HL-60 (cell line): ENCODE measurements at regions not wholly inside any gene's neighbourhood (a gene's known extent, or its start where the extent isn't known, plus 50 kb on each side); places are given as distances from the start of the nearest gene placed in this dataset.

Source experiments
- DNase-seq, 2 experiments: peaks; one replicate each; pipeline ENCODE4 v3.0.0-alpha.2; 2010 to 2020; ENCODE audit warnings: low read depth in 1 of 2, low spot score in 1 of 2
- H3K27ac ChIP-seq: fragments of 250-450 bp; sonication (Bioruptor Pico); replicated peaks from 2 replicates; pipeline ENCODE4 v1.5.1; 2020; ENCODE audit warnings: mild to moderate bottlenecking, moderate library complexity
- H3K27me3 ChIP-seq: fragments of 250-450 bp; sonication (Bioruptor Pico); 2 replicates; pipeline ENCODE4 v1.5.1; 2021; ENCODE audit warnings: mild to moderate bottlenecking, moderate library complexity; ENCODE audit not compliant: insufficient read depth, poor library complexity, severe bottlenecking
- H3K4me3 ChIP-seq: replicated peaks from 2 replicates; pipeline ENCODE4 v1.5.1; 2011; ENCODE audit warnings: mild to moderate bottlenecking, control low read depth, low read length; ENCODE audit not compliant: insufficient read depth
- GABPA ChIP-seq: IDR thresholded peaks from 2 replicates; pipeline ENCODE4 v1.6.1; 2012; ENCODE audit warnings: low read depth
- POLR2AphosphoS5 ChIP-seq: IDR thresholded peaks from 2 replicates; pipeline ENCODE4 v1.6.1; 2012; ENCODE audit warnings: low read depth
- SPI1 ChIP-seq: IDR thresholded peaks from 2 replicates; pipeline ENCODE4 v1.6.1; 2012; ENCODE audit warnings: low read depth, mild to moderate bottlenecking, borderline replicate concordance
- TF ChIP-seq, protein P1 (sequence below): IDR thresholded peaks from 2 replicates; pipeline ENCODE4 v1.6.1; 2012; ENCODE audit warnings: low read depth; ENCODE audit not compliant: insufficient replicate concordance
- TF ChIP-seq, protein P2 (sequence below): IDR thresholded peaks from one replicate; pipeline ENCODE4 v1.5.1; 2011; ENCODE audit warnings: low read length, control low read depth, inconsistent platforms; ENCODE audit not compliant: insufficient read depth

DNA sequence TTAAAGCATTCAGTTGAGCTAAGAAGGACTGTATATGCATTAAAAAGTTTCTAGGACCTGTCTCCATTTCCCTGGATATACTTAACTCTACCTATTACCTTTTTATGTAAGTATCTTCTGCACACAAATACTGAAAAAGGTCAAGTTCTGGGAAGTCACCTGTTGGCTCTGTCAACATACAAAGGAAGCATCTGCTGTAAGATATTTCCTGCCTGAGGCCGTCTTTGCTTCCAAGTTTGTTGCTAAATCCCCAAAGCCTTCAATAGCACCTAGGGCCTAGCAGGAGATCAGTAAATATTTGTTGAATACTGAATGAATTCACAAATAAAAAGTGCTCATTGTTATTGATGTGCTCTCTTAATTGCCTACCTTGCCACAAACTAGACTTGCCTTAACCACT, 188.4 kb downstream of the DUSP6 start:
- Histone ChIP-seq H3K27me3 (no peaks in the 10 kb centered on the region), H3K27ac (peak overlapping the region; percentile 54), H3K4me3 (no peak overlapping the region)
- DNase-seq = peak in 1 of 2 experiments; percentile 51
- TF ChIP-seq POLR2AphosphoS5 (peak; percentile 32; the same call in 1 of the 2 replicates), GABPA (no peak)

DNA sequence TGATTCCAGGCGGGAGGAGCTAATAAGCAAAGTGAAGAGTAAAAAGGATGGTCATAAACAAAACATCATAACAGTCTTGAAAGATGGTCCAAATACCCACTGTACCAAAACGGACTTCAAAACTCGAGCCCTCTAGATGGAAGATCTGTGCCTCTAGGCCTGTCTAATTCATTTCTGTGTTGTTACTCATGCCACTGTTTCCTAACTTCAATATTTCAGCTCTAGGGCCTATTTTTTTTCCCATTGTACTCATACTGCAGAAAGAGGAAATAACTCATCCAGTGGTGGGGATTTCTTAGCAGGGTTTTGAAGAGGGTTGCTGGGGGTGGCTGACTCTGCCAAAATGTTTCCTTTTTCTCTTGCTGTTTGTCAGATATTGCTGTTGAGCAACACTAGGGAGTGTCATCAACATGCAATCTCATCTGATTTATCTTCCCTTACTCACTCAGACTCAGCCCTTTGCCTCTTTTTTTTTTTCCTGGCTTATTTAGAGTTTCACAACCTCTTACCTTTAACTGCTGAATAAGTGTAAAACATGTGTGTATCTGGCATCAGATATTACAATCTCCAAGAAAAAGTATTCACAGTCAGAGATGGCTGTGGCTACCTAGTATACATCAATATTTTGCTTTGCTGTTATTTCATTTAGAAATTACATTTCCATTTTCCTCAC, 189.6 kb downstream of the DUSP6 start:
- Histone ChIP-seq H3K27me3 (no peaks in the 10 kb centered on the region), H3K27ac (peak overlapping the region; percentile 73), H3K4me3 (no peak overlapping the region)
- 0 out of 2 replicates have a peak, but pooled peaks have one; percentile 18 for TF ChIP-seq GABPA
- peak; percentile 77 for TF ChIP-seq POLR2AphosphoS5
- TF ChIP-seq, protein P1, sequence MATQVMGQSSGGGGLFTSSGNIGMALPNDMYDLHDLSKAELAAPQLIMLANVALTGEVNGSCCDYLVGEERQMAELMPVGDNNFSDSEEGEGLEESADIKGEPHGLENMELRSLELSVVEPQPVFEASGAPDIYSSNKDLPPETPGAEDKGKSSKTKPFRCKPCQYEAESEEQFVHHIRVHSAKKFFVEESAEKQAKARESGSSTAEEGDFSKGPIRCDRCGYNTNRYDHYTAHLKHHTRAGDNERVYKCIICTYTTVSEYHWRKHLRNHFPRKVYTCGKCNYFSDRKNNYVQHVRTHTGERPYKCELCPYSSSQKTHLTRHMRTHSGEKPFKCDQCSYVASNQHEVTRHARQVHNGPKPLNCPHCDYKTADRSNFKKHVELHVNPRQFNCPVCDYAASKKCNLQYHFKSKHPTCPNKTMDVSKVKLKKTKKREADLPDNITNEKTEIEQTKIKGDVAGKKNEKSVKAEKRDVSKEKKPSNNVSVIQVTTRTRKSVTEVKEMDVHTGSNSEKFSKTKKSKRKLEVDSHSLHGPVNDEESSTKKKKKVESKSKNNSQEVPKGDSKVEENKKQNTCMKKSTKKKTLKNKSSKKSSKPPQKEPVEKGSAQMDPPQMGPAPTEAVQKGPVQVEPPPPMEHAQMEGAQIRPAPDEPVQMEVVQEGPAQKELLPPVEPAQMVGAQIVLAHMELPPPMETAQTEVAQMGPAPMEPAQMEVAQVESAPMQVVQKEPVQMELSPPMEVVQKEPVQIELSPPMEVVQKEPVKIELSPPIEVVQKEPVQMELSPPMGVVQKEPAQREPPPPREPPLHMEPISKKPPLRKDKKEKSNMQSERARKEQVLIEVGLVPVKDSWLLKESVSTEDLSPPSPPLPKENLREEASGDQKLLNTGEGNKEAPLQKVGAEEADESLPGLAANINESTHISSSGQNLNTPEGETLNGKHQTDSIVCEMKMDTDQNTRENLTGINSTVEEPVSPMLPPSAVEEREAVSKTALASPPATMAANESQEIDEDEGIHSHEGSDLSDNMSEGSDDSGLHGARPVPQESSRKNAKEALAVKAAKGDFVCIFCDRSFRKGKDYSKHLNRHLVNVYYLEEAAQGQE = peak; percentile 36
- TF ChIP-seq, protein P2, sequence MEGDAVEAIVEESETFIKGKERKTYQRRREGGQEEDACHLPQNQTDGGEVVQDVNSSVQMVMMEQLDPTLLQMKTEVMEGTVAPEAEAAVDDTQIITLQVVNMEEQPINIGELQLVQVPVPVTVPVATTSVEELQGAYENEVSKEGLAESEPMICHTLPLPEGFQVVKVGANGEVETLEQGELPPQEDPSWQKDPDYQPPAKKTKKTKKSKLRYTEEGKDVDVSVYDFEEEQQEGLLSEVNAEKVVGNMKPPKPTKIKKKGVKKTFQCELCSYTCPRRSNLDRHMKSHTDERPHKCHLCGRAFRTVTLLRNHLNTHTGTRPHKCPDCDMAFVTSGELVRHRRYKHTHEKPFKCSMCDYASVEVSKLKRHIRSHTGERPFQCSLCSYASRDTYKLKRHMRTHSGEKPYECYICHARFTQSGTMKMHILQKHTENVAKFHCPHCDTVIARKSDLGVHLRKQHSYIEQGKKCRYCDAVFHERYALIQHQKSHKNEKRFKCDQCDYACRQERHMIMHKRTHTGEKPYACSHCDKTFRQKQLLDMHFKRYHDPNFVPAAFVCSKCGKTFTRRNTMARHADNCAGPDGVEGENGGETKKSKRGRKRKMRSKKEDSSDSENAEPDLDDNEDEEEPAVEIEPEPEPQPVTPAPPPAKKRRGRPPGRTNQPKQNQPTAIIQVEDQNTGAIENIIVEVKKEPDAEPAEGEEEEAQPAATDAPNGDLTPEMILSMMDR = no peak
- peak; percentile 30; the same call in 1 of the 2 replicates for TF ChIP-seq SPI1
- DNase-seq = peak; percentile 89 to 96

DNA sequence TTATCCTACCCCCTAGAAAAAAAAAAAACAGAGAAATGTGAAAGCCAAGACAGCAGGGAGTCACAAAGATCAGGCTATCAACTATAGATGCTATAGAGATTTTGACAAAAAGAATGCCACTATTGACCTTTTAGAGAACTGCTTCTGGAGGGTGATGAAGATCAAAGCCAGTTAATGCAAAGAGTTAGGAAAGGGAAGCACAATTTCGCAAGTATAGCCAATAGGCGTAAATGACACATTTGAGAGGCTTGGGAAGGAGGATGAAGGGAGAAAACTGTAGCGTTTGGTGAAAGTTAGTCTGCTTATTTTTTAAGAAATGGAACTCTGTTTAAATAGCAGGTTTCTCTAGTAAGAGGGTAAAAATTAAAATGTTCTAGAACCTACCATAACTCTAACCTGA, 190.7 kb downstream of the DUSP6 start:
- peak; percentile 21 to 41 for DNase-seq
- H3K27ac ChIP-seq = peak overlapping the region; percentile 73
- no peaks in the 10 kb centered on the region for H3K27me3 ChIP-seq
- TF ChIP-seq, protein P1 = no peak
- TF ChIP-seq GABPA (no peak), POLR2AphosphoS5 (no peak), SPI1 (no peak)
- TF ChIP-seq, protein P2 = no peak
- no peak overlapping the region for H3K4me3 ChIP-seq

DNA sequence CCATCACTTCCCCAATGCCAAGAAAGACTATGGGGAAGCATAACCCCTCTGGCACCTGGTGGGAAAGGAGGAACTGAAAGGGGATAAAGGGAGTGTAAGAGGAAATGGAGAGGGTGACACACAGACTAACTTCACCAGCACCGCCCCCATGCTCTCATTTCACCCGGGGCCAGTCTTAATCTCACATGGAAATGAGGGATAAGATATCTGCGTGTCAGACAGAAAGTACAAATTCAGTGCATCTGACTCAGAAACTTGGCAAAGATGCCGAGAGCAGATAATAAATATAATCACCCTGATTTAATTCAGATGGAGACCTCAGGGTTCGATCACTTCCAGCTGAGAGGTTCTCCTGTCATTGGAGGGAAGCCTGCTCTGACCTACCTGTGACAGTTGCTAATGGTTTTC, 191.6 kb downstream of the DUSP6 start:
- H3K4me3 ChIP-seq = no peak overlapping the region
- H3K27ac ChIP-seq = peak overlapping the region; percentile 15; the same call in 1 of the 2 replicates
- peak; percentile 45 to 61 for DNase-seq
- peak; percentile 88 for TF ChIP-seq SPI1
- TF ChIP-seq, protein P1 = no peak
- no peak for TF ChIP-seq POLR2AphosphoS5
- no peaks in the 10 kb centered on the region for H3K27me3 ChIP-seq
